ENCODE measurements at regions not wholly inside any gene's neighbourhood (a gene's known extent, or its start where the extent isn't known, plus 50 kb on each side); places are given as distances from the start of the nearest gene placed in this dataset.

GRCh38 chr1:209379280-209379679, 204.2 kb upstream of the CAMK1G start:
- DNase-seq (ENCODE audit: insufficient read length, low spot score) = no peak
- FAIRE-seq = no peak

GRCh38 chr1:209380420-209380819, 203.1 kb upstream of the CAMK1G start:
- no peak for TF ChIP-seq CTCF (IDR thresholded peaks at IDR 0.05; ENCODE audit: insufficient read depth, missing control alignments)
- DNase-seq (ENCODE audit: insufficient read length, low spot score) (no peak), FAIRE-seq (no peak)

More at GRCh38 chr1:209379280-209379679, 204.2 kb upstream of the CAMK1G start:
- TF ChIP-seq CTCF (IDR thresholded peaks at IDR 0.05; ENCODE audit: insufficient read depth, missing control alignments) = no peak

GRCh38 chr1:209382231-209383100, 201.0 kb upstream of the CAMK1G start:
- no peak for TF ChIP-seq CTCF (IDR thresholded peaks at IDR 0.05; ENCODE audit: insufficient read depth, missing control alignments)
- DNase-seq (ENCODE audit: insufficient read length, low spot score) (no peak), FAIRE-seq (no peak)

GRCh38 chr1:209383422-209383821, 200.1 kb upstream of the CAMK1G start:
- TF ChIP-seq CTCF (IDR thresholded peaks at IDR 0.05; ENCODE audit: insufficient read depth, missing control alignments) = no peak
- FAIRE-seq = no peak
- DNase-seq (ENCODE audit: insufficient read length, low spot score) = no peak

GRCh38 chr1:209383907-209384709, 199.4 kb upstream of the CAMK1G start:
- FAIRE-seq (no peak), DNase-seq (ENCODE audit: insufficient read length, low spot score) (no peak)
- no peak for TF ChIP-seq CTCF (IDR thresholded peaks at IDR 0.05; ENCODE audit: insufficient read depth, missing control alignments)

- FAIRE-seq (no peak), DNase-seq (ENCODE audit: insufficient read length, low spot score) (no peak)
- TF ChIP-seq CTCF (IDR thresholded peaks at IDR 0.05; ENCODE audit: insufficient read depth, missing control alignments) = no peak
Observed at GRCh38 chr1:209384710-209385550, 198.6 kb upstream of the CAMK1G start.
